ENCODE measurements at regions not wholly inside any gene's neighbourhood (a gene's known extent, or its start where the extent isn't known, plus 50 kb on each side); places are given as distances from the start of the nearest gene placed in this dataset.
A peak's percentile ranks its signal among the peaks of the same experiment; 100 is the strongest.
"Not testable (repeated sequence)": the region's sequence is repeated elsewhere in the genome, so short reads cannot be mapped to it uniquely, and the experiment has no call there.

GRCh38 chr7:96781919-96782318 lies 72.3 kb upstream of the SEM1 start:
- H3K23ac ChIP-seq (ENCODE audit: low read length) = no peak overlapping the region
- H3K79me2 ChIP-seq (ENCODE audit: control insufficient read depth, insufficient read depth, low read length) = no peaks in the 10 kb centered on the region
- H3K4ac ChIP-seq (ENCODE audit: low read depth, low read length) = no peak overlapping the region
- DNase-seq = no peak
- H3K4me1 ChIP-seq (ENCODE audit: control insufficient read depth, low read depth, low read length) = peaks cover 2% of the 10 kb centered on the region
- H2BK15ac ChIP-seq (replicated peaks; ENCODE audit: low read depth) = no peak overlapping the region
- H3K79me1 ChIP-seq (ENCODE audit: low read length) = no peaks in the 10 kb centered on the region
- H3K36me3 ChIP-seq (ENCODE audit: control insufficient read depth, insufficient read depth, low read length) = no peaks in the 10 kb centered on the region
- no peak overlapping the region for H4K8ac ChIP-seq (ENCODE audit: low read depth, low read length)
- H3K9ac ChIP-seq (ENCODE audit: low read length) = no peak overlapping the region
- H2BK5ac ChIP-seq (ENCODE audit: low read length) = no peak overlapping the region
- H3K4me2 ChIP-seq (ENCODE audit: low read length) = no peak overlapping the region
- H3K56ac ChIP-seq (ENCODE audit: low read length) = no peak overlapping the region
- H2BK120ac ChIP-seq (ENCODE audit: low read depth, low read length) = no peak overlapping the region
- H4K5ac ChIP-seq (ENCODE audit: low read length) = no peak overlapping the region
- H2AK5ac ChIP-seq (ENCODE audit: low read length) = no peak overlapping the region
- H3K27me3 ChIP-seq (ENCODE audit: insufficient read depth, low read length, poor library complexity) = no peaks in the 10 kb centered on the region
- no peak overlapping the region for H3K27ac ChIP-seq (ENCODE audit: low read depth, low read length)
- H3K4me3 ChIP-seq (ENCODE audit: low read length) = no peak overlapping the region
- H3K18ac ChIP-seq (ENCODE audit: low read length) = no peak overlapping the region

GRCh38 chr7:96782686-96783298 lies 73.1 kb upstream of the SEM1 start:
- not testable (repeated sequence) for H3K4me1 ChIP-seq (ENCODE audit: control insufficient read depth, low read depth, low read length); H3K4me3 ChIP-seq (ENCODE audit: low read length); H3K18ac ChIP-seq (ENCODE audit: low read length); H3K56ac ChIP-seq (ENCODE audit: low read length); H3K4ac ChIP-seq (ENCODE audit: low read depth, low read length); H2BK120ac ChIP-seq (ENCODE audit: low read depth, low read length); H3K27me3 ChIP-seq (ENCODE audit: insufficient read depth, low read length, poor library complexity); H3K9ac ChIP-seq (ENCODE audit: low read length); H2BK5ac ChIP-seq (ENCODE audit: low read length); H3K79me1 ChIP-seq (ENCODE audit: low read length); H3K79me2 ChIP-seq (ENCODE audit: control insufficient read depth, insufficient read depth, low read length); H4K5ac ChIP-seq (ENCODE audit: low read length); H2AK5ac ChIP-seq (ENCODE audit: low read length); H2BK15ac ChIP-seq (replicated peaks; ENCODE audit: low read depth); H4K8ac ChIP-seq (ENCODE audit: low read depth, low read length); H3K4me2 ChIP-seq (ENCODE audit: low read length); DNase-seq; H3K36me3 ChIP-seq (ENCODE audit: control insufficient read depth, insufficient read depth, low read length); H3K27ac ChIP-seq (ENCODE audit: low read depth, low read length); H3K23ac ChIP-seq (ENCODE audit: low read length)
- 100% methylated on average over 1 of the region's 7 CpGs for WGBS (ENCODE audit: extremely low coverage, insufficient coverage, low lambda C conversion rate)

- no peak overlapping the region for H2AK5ac ChIP-seq (ENCODE audit: low read length)
- no peaks in the 10 kb centered on the region for H3K36me3 ChIP-seq (ENCODE audit: control insufficient read depth, insufficient read depth, low read length)
- no peaks in the 10 kb centered on the region for H3K79me2 ChIP-seq (ENCODE audit: control insufficient read depth, insufficient read depth, low read length)
- no peak overlapping the region for H2BK120ac ChIP-seq (ENCODE audit: low read depth, low read length)
- no CpG with 5 or more reads among the region's 1 CpG for WGBS (ENCODE audit: extremely low coverage, insufficient coverage, low lambda C conversion rate)
- H3K23ac ChIP-seq (ENCODE audit: low read length) = no peak overlapping the region
- no peak overlapping the region for H3K9ac ChIP-seq (ENCODE audit: low read length)
- H3K4ac ChIP-seq (ENCODE audit: low read depth, low read length) = no peak overlapping the region
- DNase-seq = no peak
- no peak overlapping the region for H4K8ac ChIP-seq (ENCODE audit: low read depth, low read length)
- no peaks in the 10 kb centered on the region for H3K79me1 ChIP-seq (ENCODE audit: low read length)
- H3K18ac ChIP-seq (ENCODE audit: low read length) = no peak overlapping the region
- peaks cover 2% of the 10 kb centered on the region for H3K4me1 ChIP-seq (ENCODE audit: control insufficient read depth, low read depth, low read length)
- no peak overlapping the region for H4K5ac ChIP-seq (ENCODE audit: low read length)
- no peak overlapping the region for H3K56ac ChIP-seq (ENCODE audit: low read length)
- H3K27me3 ChIP-seq (ENCODE audit: insufficient read depth, low read length, poor library complexity) = no peaks in the 10 kb centered on the region
- no peak overlapping the region for H2BK15ac ChIP-seq (replicated peaks; ENCODE audit: low read depth)
- no peak overlapping the region for H3K4me2 ChIP-seq (ENCODE audit: low read length)
- no peak overlapping the region for H2BK5ac ChIP-seq (ENCODE audit: low read length)
- no peak overlapping the region for H3K4me3 ChIP-seq (ENCODE audit: low read length)
- H3K27ac ChIP-seq (ENCODE audit: low read depth, low read length) = no peak overlapping the region
These were observed 75.0 kb upstream of the SEM1 start for GRCh38 chr7:96784597-96784996.

- H3K23ac ChIP-seq (ENCODE audit: low read length) = no peak overlapping the region
These were observed 76.8 kb upstream of the SEM1 start for GRCh38 chr7:96786261-96786997.

GRCh38 chr7:96786998-96787395 lies 77.4 kb upstream of the SEM1 start:
- Histone ChIP-seq H4K8ac (ENCODE audit: low read depth, low read length) (no peak overlapping the region), H2AK5ac (ENCODE audit: low read length) (no peak overlapping the region), H3K36me3 (ENCODE audit: control insufficient read depth, insufficient read depth, low read length) (no peaks in the 10 kb centered on the region), H3K27ac (ENCODE audit: low read depth, low read length) (no peak overlapping the region), H3K9ac (ENCODE audit: low read length) (no peak overlapping the region), H2BK120ac (ENCODE audit: low read depth, low read length) (no peak overlapping the region), H3K4me2 (ENCODE audit: low read length) (no peak overlapping the region), H3K4ac (ENCODE audit: low read depth, low read length) (no peak overlapping the region), H2BK5ac (ENCODE audit: low read length) (no peak overlapping the region), H3K4me3 (ENCODE audit: low read length) (no peak overlapping the region), H3K4me1 (ENCODE audit: control insufficient read depth, low read depth, low read length) (peaks cover 2% of the 10 kb centered on the region), H3K79me1 (ENCODE audit: low read length) (no peaks in the 10 kb centered on the region), H3K23ac (ENCODE audit: low read length) (no peak overlapping the region), H4K5ac (ENCODE audit: low read length) (no peak overlapping the region), H3K27me3 (ENCODE audit: insufficient read depth, low read length, poor library complexity) (no peaks in the 10 kb centered on the region), H2BK15ac (replicated peaks; ENCODE audit: low read depth) (no peak overlapping the region), H3K56ac (ENCODE audit: low read length) (no peak overlapping the region), H3K18ac (ENCODE audit: low read length) (no peak overlapping the region), H3K79me2 (ENCODE audit: control insufficient read depth, insufficient read depth, low read length) (no peaks in the 10 kb centered on the region)
- peak; percentile 54 for DNase-seq

More at GRCh38 chr7:96786261-96786997, 76.8 kb upstream of the SEM1 start:
- H3K18ac ChIP-seq (ENCODE audit: low read length) = no peak overlapping the region
- no peak overlapping the region for H2BK120ac ChIP-seq (ENCODE audit: low read depth, low read length)
- H2BK15ac ChIP-seq (replicated peaks; ENCODE audit: low read depth) = no peak overlapping the region
- H3K27ac ChIP-seq (ENCODE audit: low read depth, low read length) = no peak overlapping the region
- H2AK5ac ChIP-seq (ENCODE audit: low read length) = no peak overlapping the region
- H3K79me1 ChIP-seq (ENCODE audit: low read length) = no peaks in the 10 kb centered on the region
- peak; percentile 62 for DNase-seq
- H3K56ac ChIP-seq (ENCODE audit: low read length) = peak overlapping the region; percentile 22
- no peak overlapping the region for H3K4ac ChIP-seq (ENCODE audit: low read depth, low read length)
- no peak overlapping the region for H3K9ac ChIP-seq (ENCODE audit: low read length)
- H3K4me3 ChIP-seq (ENCODE audit: low read length) = no peak overlapping the region
- no peaks in the 10 kb centered on the region for H3K36me3 ChIP-seq (ENCODE audit: control insufficient read depth, insufficient read depth, low read length)
- H3K4me1 ChIP-seq (ENCODE audit: control insufficient read depth, low read depth, low read length) = peaks cover 2% of the 10 kb centered on the region
- H4K5ac ChIP-seq (ENCODE audit: low read length) = no peak overlapping the region
- H3K79me2 ChIP-seq (ENCODE audit: control insufficient read depth, insufficient read depth, low read length) = no peaks in the 10 kb centered on the region
- no peak overlapping the region for H3K4me2 ChIP-seq (ENCODE audit: low read length)
- no peak overlapping the region for H4K8ac ChIP-seq (ENCODE audit: low read depth, low read length)
- no CpG with 5 or more reads among the region's 15 CpGs for WGBS (ENCODE audit: extremely low coverage, insufficient coverage, low lambda C conversion rate)
- H3K27me3 ChIP-seq (ENCODE audit: insufficient read depth, low read length, poor library complexity) = no peaks in the 10 kb centered on the region
- H2BK5ac ChIP-seq (ENCODE audit: low read length) = no peak overlapping the region

- Histone ChIP-seq H2BK5ac (ENCODE audit: low read length) (no peak overlapping the region), H3K27me3 (ENCODE audit: insufficient read depth, low read length, poor library complexity) (no peaks in the 10 kb centered on the region), H3K9ac (ENCODE audit: low read length) (no peak overlapping the region), H3K23ac (ENCODE audit: low read length) (no peak overlapping the region), H3K4me3 (ENCODE audit: low read length) (no peak overlapping the region), H3K27ac (ENCODE audit: low read depth, low read length) (no peak overlapping the region), H3K4ac (ENCODE audit: low read depth, low read length) (no peak overlapping the region), H2BK15ac (replicated peaks; ENCODE audit: low read depth) (no peak overlapping the region), H3K79me1 (ENCODE audit: low read length) (no peaks in the 10 kb centered on the region), H3K79me2 (ENCODE audit: control insufficient read depth, insufficient read depth, low read length) (no peaks in the 10 kb centered on the region), H3K36me3 (ENCODE audit: control insufficient read depth, insufficient read depth, low read length) (no peaks in the 10 kb centered on the region), H3K18ac (ENCODE audit: low read length) (no peak overlapping the region), H3K56ac (ENCODE audit: low read length) (no peak overlapping the region), H4K5ac (ENCODE audit: low read length) (no peak overlapping the region), H3K4me2 (ENCODE audit: low read length) (no peak overlapping the region), H2BK120ac (ENCODE audit: low read depth, low read length) (no peak overlapping the region), H4K8ac (ENCODE audit: low read depth, low read length) (no peak overlapping the region), H3K4me1 (ENCODE audit: control insufficient read depth, low read depth, low read length) (peaks cover 2% of the 10 kb centered on the region), H2AK5ac (ENCODE audit: low read length) (no peak overlapping the region)
- DNase-seq = no peak
These were observed 80.3 kb upstream of the SEM1 start for GRCh38 chr7:96789914-96790313.

All from mesendoderm (in vitro differentiated cells).